HCT116 (cell line): ENCODE measurements at regions not wholly inside any gene's neighbourhood (a gene's known extent, or its start where the extent isn't known, plus 50 kb on each side); places are given as distances from the start of the nearest gene placed in this dataset.
"Not testable (repeated sequence)": the region's sequence is repeated elsewhere in the genome, so short reads cannot be mapped to it uniquely, and the experiment has no call there.

ENCODE experiments used
- ATAC-seq: fragments of 200-7000 bp; cut with Tn5 transposase; 2 replicates; pipeline ENCODE4 v1.9.1; 2020; ENCODE audit warnings: mild to moderate bottlenecking, moderate library complexity
- BruUV-seq: library from RNA; stranded (reverse); fragments of 400-500 nt; replicated peaks from 2 replicates; lab custom pipeline; 2021; lab: Mats Ljungman, UMichigan
- CTCF ChIA-PET: fragments of 300-600 bp; sonication (Branson Sonifier 250); formaldehyde crosslinking; loops from one replicate; lab custom pipeline; 2021; ENCODE audit warnings: antibody characterized with exemption; lab: Charles Lee
- POLR2A ChIA-PET: fragments of 300-600, 350-600 bp; sonication (Branson Sonifier 250); formaldehyde crosslinking; loops from one replicate; lab custom pipeline; 2021; ENCODE audit warnings: antibody characterized with exemption; lab: Charles Lee
- RAD21 ChIA-PET, 2 experiments: fragments of 300-600 bp; sonication (Branson Sonifier 250); formaldehyde crosslinking; loops; one replicate each; lab custom pipeline; 2023; ENCODE audit warnings: low total read pairs in 2 of 2; ENCODE audit not compliant: uncharacterized antibody in 2 of 2, unreplicated experiment in 2 of 2, low non-redundant PET in 1 of 2; lab: Charles Lee
- DNase-seq: peaks from one replicate; pipeline ENCODE4 v3.0.0-alpha.2; 2010; ENCODE audit warnings: low read depth, low spot score
- H2AFZ ChIP-seq: fragments of 200-600 bp; shearing (Covaris generic), sonication (generic); 2 replicates; pipeline ENCODE4 v1.6.1; 2017; ENCODE audit warnings: low read depth, mixed run types, mixed read lengths, antibody characterized with exemption, low read length; ENCODE audit not compliant: poor library complexity, severe bottlenecking
- H3K27ac ChIP-seq: 2 replicates; pipeline ENCODE4 v1.5.1; 2012; ENCODE audit warnings: low read depth, low read length
- H3K27me3 ChIP-seq: fragments of 200-600 bp; sonication (generic); 2 replicates; pipeline ENCODE4 v1.6.1; 2016; ENCODE audit warnings: mixed run types, low read length, mixed read lengths; ENCODE audit not compliant: insufficient read depth
- H3K36me3 ChIP-seq, 2 experiments: fragments of 200-500 bp in 1 of 2; fragments of 200-600 bp in 1 of 2; sonication (Bioruptor generic) in 1 of 2; sonication (generic) in 1 of 2; 2 replicates each; pipeline versions ENCODE4 v1.5.1 to v1.6.1; 2014 to 2016; ENCODE audit warnings: low read length in 2 of 2, inconsistent platforms in 1 of 2, mixed read lengths in 1 of 2, mixed run types in 1 of 2; ENCODE audit not compliant: insufficient read depth in 2 of 2, control insufficient read depth in 1 of 2
- H3K4me1 ChIP-seq, 2 experiments: fragments of 200-600 bp in 1 of 2; sonication (generic) in 1 of 2; 2 replicates each; pipeline versions ENCODE4 v1.5.1 to v1.6.1; 2012 to 2017; ENCODE audit warnings: low read length in 2 of 2, inconsistent platforms in 1 of 2, mild to moderate bottlenecking in 1 of 2, mixed read lengths in 1 of 2, mixed run types in 1 of 2, moderate library complexity in 1 of 2; ENCODE audit not compliant: insufficient read depth in 2 of 2, control insufficient read depth in 1 of 2
- H3K4me2 ChIP-seq: fragments of 200-600 bp; sonication (generic); 2 replicates; pipeline ENCODE4 v1.6.1; 2017; ENCODE audit warnings: mixed run types, low read length, mixed read lengths
- H3K4me3 ChIP-seq, 2 experiments: fragments of 200-600 bp in 1 of 2; sonication (generic) in 1 of 2; replicated peaks in 1 of 2; 2 replicates each; pipeline ENCODE4 v1.5.1; 2011 to 2016; ENCODE audit warnings: low read length in 2 of 2, control low read depth in 1 of 2, low read depth in 1 of 2, mild to moderate bottlenecking in 1 of 2, mixed read lengths in 1 of 2, mixed run types in 1 of 2
- H3K79me2 ChIP-seq: fragments of 200-600 bp; sonication (generic); 2 replicates; pipeline ENCODE4 v1.6.1; 2017; ENCODE audit warnings: mild to moderate bottlenecking, mixed run types, low read length, moderate library complexity, mixed read lengths; ENCODE audit not compliant: insufficient read depth
- H3K9ac ChIP-seq: fragments of 200-600 bp; sonication (generic); 2 replicates; pipeline ENCODE4 v1.6.1; 2016; ENCODE audit warnings: low read length, mixed read lengths
- H3K9me2 ChIP-seq: fragments of 200-600 bp; sonication (generic), shearing (Covaris generic); 2 replicates; pipeline ENCODE4 v1.6.1; 2017; ENCODE audit warnings: mixed run types, mild to moderate bottlenecking, moderate library complexity; ENCODE audit not compliant: insufficient read depth
- H3K9me3 ChIP-seq, 2 experiments: fragments of 200-500 bp in 1 of 2; fragments of 200-600 bp in 1 of 2; sonication (Bioruptor generic) in 1 of 2; sonication (generic) in 1 of 2; 2 replicates each; pipeline ENCODE4 v1.6.1; 2014 to 2017; ENCODE audit warnings: low read length in 2 of 2, mixed read lengths in 2 of 2, inconsistent platforms in 1 of 2, low read depth in 1 of 2, mild to moderate bottlenecking in 1 of 2, mixed run types in 1 of 2, moderate library complexity in 1 of 2; ENCODE audit not compliant: control insufficient read depth in 1 of 2, insufficient read depth in 1 of 2
- H4K20me1 ChIP-seq: fragments of 200-600 bp; sonication (generic), shearing (Covaris generic); 2 replicates; pipeline ENCODE4 v1.6.1; 2017; ENCODE audit warnings: mixed run types, mild to moderate bottlenecking, moderate library complexity; ENCODE audit not compliant: insufficient read depth
- ATF3 ChIP-seq: IDR thresholded peaks from 2 replicates; pipeline ENCODE4 v1.6.1; 2012
- CBX3 ChIP-seq: IDR thresholded peaks from 2 replicates; pipeline ENCODE4 v1.6.1; 2012; ENCODE audit warnings: low read depth
- CEBPB ChIP-seq: IDR thresholded peaks from 2 replicates; pipeline ENCODE4 v1.6.1; 2012; ENCODE audit warnings: low read depth
- EGR1 ChIP-seq: IDR thresholded peaks from 2 replicates; pipeline ENCODE4 v1.6.1; 2012; ENCODE audit warnings: low read depth
- FOSL1 ChIP-seq: IDR thresholded peaks from 2 replicates; pipeline ENCODE4 v1.6.1; 2012; ENCODE audit warnings: low read depth
- POLR2A ChIP-seq: IDR thresholded peaks from 2 replicates; pipeline ENCODE4 v1.7.0; 2011; ENCODE audit warnings: borderline replicate concordance; ENCODE audit not compliant: insufficient read depth, insufficient read length; ENCODE audit errors: extremely low read depth
- POLR2AphosphoS5 ChIP-seq: IDR thresholded peaks from 2 replicates; pipeline ENCODE4 v1.6.1; 2011; ENCODE audit warnings: mild to moderate bottlenecking, low read depth, low read length, moderate library complexity
- REST ChIP-seq: IDR thresholded peaks from 2 replicates; pipeline ENCODE4 v1.6.1; 2012; ENCODE audit warnings: low read depth
- SP1 ChIP-seq: IDR thresholded peaks from 2 replicates; pipeline ENCODE4 v1.6.1; 2012; ENCODE audit warnings: low read depth
- TCF7L2 ChIP-seq: IDR thresholded peaks from 2 replicates; pipeline ENCODE4 v1.7.0; 2011; ENCODE audit warnings: borderline replicate concordance, inconsistent platforms; ENCODE audit not compliant: insufficient read depth, insufficient read length; ENCODE audit errors: extremely low read depth
- ZNF274 ChIP-seq: fragments of 200-500 bp; sonication (Bioruptor generic); IDR thresholded peaks from 2 replicates; pipeline ENCODE4 v1.6.1; 2014; ENCODE audit warnings: mild to moderate bottlenecking, low read depth, low read length, inconsistent platforms
- intact Hi-C: fragments of 100-400 bp; cut with micrococcal nuclease; formaldehyde crosslinking; loops from 2 replicates; pipeline ENCODE4 v1.10.0; 2022
- TF ChIP-seq, protein P1 (sequence below), 3 experiments: fragments of 200-600 bp in 1 of 3; sonication (generic) in 1 of 3; IDR thresholded peaks in 2 of 3; conservative IDR thresholded peaks in 1 of 3; 2 replicates each; pipeline ENCODE4 v1.5.1; 2012 to 2017; ENCODE audit warnings: low read depth in 2 of 3, low read length in 2 of 3, antibody characterized with exemption in 1 of 3, borderline replicate concordance in 1 of 3, control low read depth in 1 of 3, mild to moderate bottlenecking in 1 of 3, mixed read lengths in 1 of 3, mixed run types in 1 of 3, moderate library complexity in 1 of 3; ENCODE audit not compliant: insufficient read depth in 1 of 3
- TF ChIP-seq, protein P2 (sequence below): IDR thresholded peaks from 2 replicates; pipeline ENCODE4 v1.6.1; 2012

DNA sequence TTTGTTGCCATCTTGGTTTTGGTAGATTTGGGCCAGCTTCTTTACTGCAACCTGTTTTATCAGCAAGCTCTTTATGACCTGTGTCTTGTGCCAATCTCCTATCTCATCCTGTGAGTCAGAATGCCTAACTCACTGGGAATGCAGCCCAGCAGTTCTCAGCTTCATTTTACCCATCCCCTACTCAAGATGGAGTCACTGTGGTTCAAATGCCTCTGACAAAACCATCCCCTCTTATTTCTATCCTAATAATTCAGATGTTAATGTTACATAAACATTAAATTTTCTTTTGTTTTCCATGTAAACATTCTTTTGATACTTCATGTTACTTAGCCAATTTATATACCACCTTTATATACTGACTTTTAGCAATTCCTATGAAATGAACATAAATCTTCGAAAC lies 746.3 kb downstream of the CDH18 start (continued):
- TF ChIP-seq, protein P1, sequence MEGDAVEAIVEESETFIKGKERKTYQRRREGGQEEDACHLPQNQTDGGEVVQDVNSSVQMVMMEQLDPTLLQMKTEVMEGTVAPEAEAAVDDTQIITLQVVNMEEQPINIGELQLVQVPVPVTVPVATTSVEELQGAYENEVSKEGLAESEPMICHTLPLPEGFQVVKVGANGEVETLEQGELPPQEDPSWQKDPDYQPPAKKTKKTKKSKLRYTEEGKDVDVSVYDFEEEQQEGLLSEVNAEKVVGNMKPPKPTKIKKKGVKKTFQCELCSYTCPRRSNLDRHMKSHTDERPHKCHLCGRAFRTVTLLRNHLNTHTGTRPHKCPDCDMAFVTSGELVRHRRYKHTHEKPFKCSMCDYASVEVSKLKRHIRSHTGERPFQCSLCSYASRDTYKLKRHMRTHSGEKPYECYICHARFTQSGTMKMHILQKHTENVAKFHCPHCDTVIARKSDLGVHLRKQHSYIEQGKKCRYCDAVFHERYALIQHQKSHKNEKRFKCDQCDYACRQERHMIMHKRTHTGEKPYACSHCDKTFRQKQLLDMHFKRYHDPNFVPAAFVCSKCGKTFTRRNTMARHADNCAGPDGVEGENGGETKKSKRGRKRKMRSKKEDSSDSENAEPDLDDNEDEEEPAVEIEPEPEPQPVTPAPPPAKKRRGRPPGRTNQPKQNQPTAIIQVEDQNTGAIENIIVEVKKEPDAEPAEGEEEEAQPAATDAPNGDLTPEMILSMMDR (IDR thresholded peaks at IDR 0.05 in 2 of 3, conservative IDR thresholded peaks at IDR 0.05 in 1 of 3; ENCODE audit: borderline replicate concordance in 1 of 3, insufficient read depth in 1 of 3, low read depth in 2 of 3, low read length in 2 of 3): no peak
- no peak for TF ChIP-seq ZNF274
- no peak for TF ChIP-seq TCF7L2
- TF ChIP-seq FOSL1: no peak
- TF ChIP-seq, protein P2, sequence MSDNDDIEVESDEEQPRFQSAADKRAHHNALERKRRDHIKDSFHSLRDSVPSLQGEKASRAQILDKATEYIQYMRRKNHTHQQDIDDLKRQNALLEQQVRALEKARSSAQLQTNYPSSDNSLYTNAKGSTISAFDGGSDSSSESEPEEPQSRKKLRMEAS: no peak

GRCh38 chr5:19246191-19246590 lies 741.8 kb downstream of the CDH18 start:
- CTCF ChIA-PET, H3K27ac ChIP-seq, H3K36me3 ChIP-seq, POLR2A ChIA-PET, H4K20me1 ChIP-seq, H3K4me3 ChIP-seq, H3K27me3 ChIP-seq, H3K79me2 ChIP-seq, H3K9me2 ChIP-seq, ATAC-seq, RAD21 ChIA-PET, BruUV-seq, H3K4me2 ChIP-seq, intact Hi-C loops, H2AFZ ChIP-seq, H3K9ac ChIP-seq, DNase-seq, H3K4me1 ChIP-seq: not testable (repeated sequence)
- peaks cover 11 to 20% of the 10 kb centered on the region in 2 experiments; a peak in 3 of 4 replicates for H3K9me3 ChIP-seq

GRCh38 chr5:19247302-19247701 lies 740.7 kb downstream of the CDH18 start:
- DNase-seq (no peak), ATAC-seq (no peak)
- Histone ChIP-seq H3K4me1 (no peaks in the 10 kb centered on the region), H3K4me2 (no peak overlapping the region), H3K27me3 (no peaks in the 10 kb centered on the region), H3K4me3 (no peak overlapping the region), H3K9me3 (peaks cover 10 to 16% of the 10 kb centered on the region in 2 experiments; a peak in 2 of 4 replicates), H3K9ac (no peak overlapping the region), H3K79me2 (no peaks in the 10 kb centered on the region), H3K9me2 (no peaks in the 10 kb centered on the region), H3K36me3 (no peaks in the 10 kb centered on the region), H3K27ac (no peak overlapping the region), H2AFZ (no peak overlapping the region), H4K20me1 (no peaks in the 10 kb centered on the region)
- RAD21 ChIA-PET: no interaction called here
- intact Hi-C loops: no loop called here
- CTCF ChIA-PET: no interaction called here
- BruUV-seq: no TSS peak
- POLR2A ChIA-PET: no interaction called here
- no peak for TF ChIP-seq TCF7L2
- no peak for TF ChIP-seq POLR2AphosphoS5
- no peak for TF ChIP-seq CEBPB
- TF ChIP-seq REST: no peak
- no peak for TF ChIP-seq ZNF274
- TF ChIP-seq, protein P2: no peak
- no peak for TF ChIP-seq EGR1
- TF ChIP-seq SP1: no peak
- no peak for TF ChIP-seq CBX3
- TF ChIP-seq POLR2A: no peak
- TF ChIP-seq ATF3: no peak
